H1 (cell line): ENCODE measurements at regions not wholly inside any gene's neighbourhood (a gene's known extent, or its start where the extent isn't known, plus 50 kb on each side); places are given as distances from the start of the nearest gene placed in this dataset.

Experiments used
- CTCF ChIA-PET: fragments of 300-600 bp; sonication (Branson Sonifier 250); formaldehyde crosslinking; loops from one replicate; lab custom pipeline; 2021; ENCODE audit not compliant: partially characterized antibody; lab: Charles Lee
- POLR2A ChIA-PET: fragments of 300-600 bp; sonication (Branson Sonifier 250); formaldehyde crosslinking; loops from one replicate; lab custom pipeline; 2021; ENCODE audit warnings: inconsistent platforms; ENCODE audit not compliant: partially characterized antibody; lab: Charles Lee
- DNase-seq, 2 experiments: peaks; one replicate each; pipeline versions ENCODE4 v3.0.0 to v3.0.0-alpha.2; 2010 to 2022; ENCODE audit warnings: low spot score in 2 of 2, low read depth in 1 of 2, mixed read lengths in 1 of 2
- FAIRE-seq: peaks from 2 replicates; lab custom pipeline; 2011; peaks lifted over from hg19 to GRCh38; lab: Jason Lieb, UNC
- H2AFZ ChIP-seq: 2 replicates; pipeline ENCODE4 v1.8.1; 2012; ENCODE audit warnings: low read length, inconsistent platforms
- H2AK5ac ChIP-seq: 2 replicates; pipeline ENCODE4 v1.6.1; 2013; ENCODE audit warnings: low read depth, low read length
- H2BK120ac ChIP-seq: replicated peaks from 2 replicates; pipeline ENCODE3; 2013; ENCODE audit warnings: low read depth, low read length, inconsistent platforms
- H2BK12ac ChIP-seq: 2 replicates; pipeline ENCODE4 v1.6.1; 2013; ENCODE audit warnings: low read depth, low read length
- H2BK15ac ChIP-seq: 2 replicates; pipeline ENCODE4 v1.6.1; 2013; ENCODE audit warnings: low read length
- H2BK20ac ChIP-seq: 2 replicates; pipeline ENCODE4 v1.6.1; 2013; ENCODE audit warnings: low read length
- H2BK5ac ChIP-seq: 2 replicates; pipeline ENCODE4 v1.6.1; 2013; ENCODE audit warnings: low read depth, low read length
- H3K14ac ChIP-seq: 2 replicates; pipeline ENCODE4 v1.6.1; 2013; ENCODE audit warnings: inconsistent platforms; ENCODE audit not compliant: insufficient read length
- H3K18ac ChIP-seq: 2 replicates; pipeline ENCODE4 v1.6.1; 2013; ENCODE audit warnings: low read length; ENCODE audit errors: extremely low read depth
- H3K23ac ChIP-seq: 2 replicates; pipeline ENCODE4 v1.6.1; 2013; ENCODE audit warnings: inconsistent platforms; ENCODE audit not compliant: insufficient read length
- H3K23me2 ChIP-seq: 2 replicates; pipeline ENCODE4 v1.6.1; 2013; ENCODE audit warnings: low read depth, low read length
- H3K27ac ChIP-seq: 2 replicates; pipeline ENCODE4 v1.6.1; 2011; ENCODE audit warnings: low read depth, low read length, inconsistent platforms
- H3K27me3 ChIP-seq, 4 experiments: replicated peaks in 1 of 4; 1 replicate in 1 of 4; 2 replicates in 3 of 4; pipeline versions ENCODE4 v1.6.1 to v1.8.1; 2011 to 2013; ENCODE audit warnings: low read length in 3 of 4, mild to moderate bottlenecking in 3 of 4, inconsistent platforms in 2 of 4, mixed read lengths in 2 of 4, moderate library complexity in 1 of 4; ENCODE audit not compliant: control insufficient read depth in 3 of 4, insufficient read depth in 3 of 4; ENCODE audit errors: extremely low read depth in 1 of 4
- H3K36me3 ChIP-seq, 4 experiments: 2 replicates each; pipeline versions ENCODE4 v1.6.1 to v1.8.1; 2011 to 2013; ENCODE audit warnings: mild to moderate bottlenecking in 4 of 4, low read length in 3 of 4, moderate library complexity in 2 of 4, control low read depth in 1 of 4, inconsistent platforms in 1 of 4; ENCODE audit not compliant: insufficient read depth in 4 of 4, control insufficient read depth in 2 of 4
- H3K4ac ChIP-seq: replicated peaks from 2 replicates; pipeline ENCODE3; 2013; ENCODE audit warnings: low read length, low read depth, mixed read lengths, inconsistent platforms; ENCODE audit not compliant: insufficient read length
- H3K4me1 ChIP-seq, 4 experiments: replicated peaks in 1 of 4; 1 replicate in 1 of 4; 2 replicates in 3 of 4; pipeline versions ENCODE4 v1.6.1 to v1.8.1; 2011 to 2013; ENCODE audit warnings: low read length in 3 of 4, inconsistent platforms in 2 of 4, mixed read lengths in 1 of 4; ENCODE audit not compliant: insufficient read depth in 4 of 4, control insufficient read depth in 3 of 4
- H3K4me2 ChIP-seq, 2 experiments: 2 replicates each; pipeline versions ENCODE4 v1.6.1 to v1.8.1; 2011 to 2013; ENCODE audit warnings: low read depth in 2 of 2, low read length in 2 of 2, control low read depth in 1 of 2, inconsistent platforms in 1 of 2, mild to moderate bottlenecking in 1 of 2; ENCODE audit not compliant: insufficient read depth in 1 of 2
- H3K4me3 ChIP-seq, 4 experiments: fragments of 200-600, 300-600 bp in 1 of 4; sonication (generic), shearing (Covaris generic), sonication (Bioruptor Twin) in 1 of 4; 2 replicates each; pipeline versions ENCODE4 v1.5.1 to v1.8.1; 2011 to 2016; ENCODE audit warnings: low read length in 4 of 4, low read depth in 3 of 4, control low read depth in 2 of 4, inconsistent platforms in 2 of 4, mild to moderate bottlenecking in 2 of 4, mixed read lengths in 1 of 4, moderate library complexity in 1 of 4; ENCODE audit not compliant: insufficient read depth in 2 of 4; ENCODE audit errors: extremely low read depth in 1 of 4
- H3K56ac ChIP-seq: replicated peaks from 2 replicates; pipeline ENCODE3; 2013; ENCODE audit warnings: low read depth, mild to moderate bottlenecking, mixed read lengths, low read length, inconsistent platforms; ENCODE audit not compliant: insufficient read length
- H3K79me1 ChIP-seq: 2 replicates; pipeline ENCODE4 v1.6.1; 2013; ENCODE audit warnings: low read depth, low read length, control low read depth
- H3K79me2 ChIP-seq, 2 experiments: 2 replicates each; pipeline versions ENCODE4 v1.6.1 to v1.8.1; 2012 to 2013; ENCODE audit warnings: low read length in 2 of 2, mild to moderate bottlenecking in 2 of 2, inconsistent platforms in 1 of 2; ENCODE audit not compliant: insufficient read depth in 2 of 2, control insufficient read depth in 1 of 2
- H3K9ac ChIP-seq, 4 experiments: replicated peaks in 1 of 4; 1 replicate in 1 of 4; 2 replicates in 3 of 4; pipeline versions ENCODE4 v1.6.1 to v1.8.1; 2011 to 2013; ENCODE audit warnings: low read depth in 3 of 4, low read length in 3 of 4, control low read depth in 2 of 4, mild to moderate bottlenecking in 2 of 4, moderate library complexity in 2 of 4, inconsistent platforms in 1 of 4; ENCODE audit errors: extremely low read depth in 1 of 4
- H3K9me3 ChIP-seq, 2 experiments: 2 replicates each; pipeline versions ENCODE4 v1.6.1 to v1.8.1; 2012 to 2013; ENCODE audit warnings: mild to moderate bottlenecking in 2 of 2, moderate library complexity in 2 of 2, control low read depth in 1 of 2, inconsistent platforms in 1 of 2, low read depth in 1 of 2, low read length in 1 of 2, mixed read lengths in 1 of 2; ENCODE audit not compliant: insufficient read depth in 2 of 2
- H4K20me1 ChIP-seq, 2 experiments: replicated peaks in 1 of 2; 2 replicates each; pipeline versions ENCODE3 to v1.8.1; 2011 to 2013; ENCODE audit warnings: inconsistent platforms in 2 of 2, low read length in 2 of 2, mild to moderate bottlenecking in 1 of 2; ENCODE audit not compliant: insufficient read depth in 2 of 2, control insufficient read depth in 1 of 2
- H4K5ac ChIP-seq: 2 replicates; pipeline ENCODE4 v1.6.1; 2013; ENCODE audit warnings: low read length, low read depth, mixed read lengths, inconsistent platforms; ENCODE audit not compliant: insufficient read length
- H4K8ac ChIP-seq: 2 replicates; pipeline ENCODE4 v1.8.0; 2013; ENCODE audit warnings: mild to moderate bottlenecking, moderate library complexity, low read length, inconsistent platforms; ENCODE audit not compliant: insufficient read depth; ENCODE audit errors: extremely low read depth
- H4K91ac ChIP-seq: replicated peaks from 2 replicates; pipeline ENCODE3; 2013; ENCODE audit warnings: low read length, mixed read lengths, inconsistent platforms; ENCODE audit not compliant: insufficient read length
- BCL11A ChIP-seq, 2 experiments: IDR thresholded peaks; one replicate each; pipeline ENCODE4 v1.6.1; 2011; ENCODE audit warnings: low read depth in 2 of 2, low read length in 2 of 2, mild to moderate bottlenecking in 2 of 2
- KDM5A ChIP-seq: fragments of 200-600 bp; IDR thresholded peaks from 2 replicates; pipeline ENCODE4 v1.7.1; 2012; ENCODE audit warnings: mild to moderate bottlenecking, low read length, inconsistent platforms, mixed read lengths
- NANOG ChIP-seq: IDR thresholded peaks from 2 replicates; pipeline ENCODE4 v1.6.1; 2011; ENCODE audit warnings: low read length, low read depth, mild to moderate bottlenecking, inconsistent platforms; ENCODE audit not compliant: insufficient read depth, poor library complexity, severe bottlenecking
- PHF8 ChIP-seq: fragments of 200-600 bp; sonication (generic); conservative IDR thresholded peaks from 2 replicates; pipeline ENCODE4 v1.7.1; 2012; ENCODE audit warnings: low read depth, mild to moderate bottlenecking, inconsistent platforms, low read length, moderate library complexity
- SP1 ChIP-seq: IDR thresholded peaks from 2 replicates; pipeline ENCODE4 v1.6.1; 2011; ENCODE audit warnings: low read depth, low read length
- TAF1 ChIP-seq: IDR thresholded peaks from 2 replicates; pipeline ENCODE4 v1.6.1; 2011; ENCODE audit warnings: mild to moderate bottlenecking, low read depth, low read length
- WGBS, 2 experiments: shearing (Covaris generic) in 1 of 2; methylation state at CpG; one replicate each; pipeline versions ENCODE4 v1.1.6 to v1.1.7; 2013 to 2015; ENCODE audit warnings: low lambda C conversion rate in 2 of 2, mixed read lengths in 2 of 2, inconsistent platforms in 1 of 2, low coverage in 1 of 2, missing lambda C conversion rate in 1 of 2; ENCODE audit not compliant: insufficient replicate concordance in 2 of 2, insufficient coverage in 1 of 2, insufficient read length in 1 of 2; ENCODE audit errors: extremely low coverage in 1 of 2, missing lambda C conversion rate in 1 of 2; 5-methylcytosine and 5-hydroxymethylcytosine counted together

DNA sequence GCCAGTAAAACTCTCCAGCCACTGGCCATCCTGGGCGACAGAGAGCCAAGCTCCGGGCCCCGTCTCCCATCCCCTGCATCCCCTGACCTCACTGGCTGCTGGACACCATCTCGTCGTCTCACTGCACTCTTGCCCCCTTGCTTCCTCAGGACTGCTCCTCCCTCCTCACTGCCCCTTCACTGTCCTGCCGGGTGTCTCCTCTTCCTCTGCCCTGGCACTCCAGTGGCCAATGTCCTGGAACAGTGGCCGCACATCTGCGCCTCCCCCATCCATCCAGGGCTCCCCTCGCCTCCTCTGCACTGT, 800.4 kb downstream of the BRD1 start:
- Histone ChIP-seq H3K18ac (no peak overlapping the region), H3K9me3 (no peaks in the 10 kb centered on the region), H3K23me2 (no peaks in the 10 kb centered on the region), H3K4me1 (no peaks in the 10 kb centered on the region), H2BK12ac (peak overlapping the region; percentile 27; the same call in 1 of the 2 replicates), H3K4ac (no peak overlapping the region), H4K91ac (no peak overlapping the region), H2BK120ac (no peak overlapping the region), H2BK15ac (0 out of 2 replicates have a peak overlapping the region, but pooled peaks have one; percentile 29), H3K79me1 (no peaks in the 10 kb centered on the region), H3K36me3 (no peaks in the 10 kb centered on the region), H3K79me2 (no peaks in the 10 kb centered on the region), H3K27me3 (0 out of 7 replicates have a peak, but pooled peaks cover 0 to 4% (median 0%) of the 10 kb centered on the region in 4 experiments), H4K20me1 (no peaks in the 10 kb centered on the region), H3K9ac (no peak overlapping the region), H3K56ac (no peak overlapping the region), H2BK20ac (0 out of 2 replicates have a peak overlapping the region, but pooled peaks have one; percentile 32), H2BK5ac (no peak overlapping the region), H3K4me2 (no peak overlapping the region), H3K14ac (no peak overlapping the region), H2AK5ac (no peak overlapping the region), H4K5ac (no peak overlapping the region), H4K8ac (no peak overlapping the region), H3K27ac (no peak overlapping the region), H3K23ac (no peak overlapping the region), H2AFZ (no peak overlapping the region), H3K4me3 (no peak overlapping the region)
- TF ChIP-seq PHF8 (no peak), NANOG (no peak), SP1 (no peak), TAF1 (no peak), KDM5A (no peak), BCL11A (IDR thresholded peaks at IDR 0.05; ENCODE audit: low read depth in 2 of 2, low read length in 2 of 2) (no peak)
- FAIRE-seq (no peak), DNase-seq (no peak)
- ChIA-PET POLR2A (no interaction called here), CTCF (interaction anchor here (0.9 to 2.1 kb wide), 5 partner anchors 9 to 143 kb away, joined by 3 to 8 read pairs (median 6); no protein-coding TSS in a partner anchor)
- WGBS, 2 experiments: 81% methylated on average over 8 of the region's 9 CpGs; no CpG with 5 or more reads in 1 of the 2 experiments
